ENCODE measurements at regions not wholly inside any gene's neighbourhood (a gene's known extent, or its start where the extent isn't known, plus 50 kb on each side); places are given as distances from the start of the nearest gene placed in this dataset.

GRCh38 chr10:130372866-130373265 is 236.7 kb downstream of the GLRX3 start:
- no peak for DNase-seq

GRCh38 chr10:130377986-130378540 is 241.9 kb downstream of the GLRX3 start:
- DNase-seq = no peak

- DNase-seq = no peak
Measured at GRCh38 chr10:130378556-130379400, 242.6 kb downstream of the GLRX3 start.

- DNase-seq = no peak
Measured at GRCh38 chr10:130380056-130380455, 243.9 kb downstream of the GLRX3 start.

GRCh38 chr10:130382031-130382430 is 245.8 kb downstream of the GLRX3 start:
- DNase-seq = no peak

- no peak for DNase-seq
Measured at GRCh38 chr10:130387936-130388580, 251.9 kb downstream of the GLRX3 start.

GRCh38 chr10:130388746-130389145 is 252.6 kb downstream of the GLRX3 start:
- no peak for DNase-seq

GRCh38 chr10:130389906-130390305 is 253.7 kb downstream of the GLRX3 start:
- DNase-seq = no peak

GRCh38 chr10:130392031-130392430 is 255.8 kb downstream of the GLRX3 start:
- no peak for DNase-seq

GRCh38 chr10:130393342-130393741 is 257.2 kb downstream of the GLRX3 start:
- DNase-seq = no peak

GRCh38 chr10:130394832-130395231 is 258.6 kb downstream of the GLRX3 start:
- no peak for DNase-seq

GRCh38 chr10:130395248-130395936 is 259.2 kb downstream of the GLRX3 start:
- DNase-seq = no peak

GRCh38 chr10:130396044-130396443 is 259.9 kb downstream of the GLRX3 start:
- DNase-seq = no peak

- DNase-seq = no peak
Measured at GRCh38 chr10:130398090-130398994, 262.2 kb downstream of the GLRX3 start.

- DNase-seq = no peak
Measured at GRCh38 chr10:130399425-130399950, 263.3 kb downstream of the GLRX3 start.

- no peak for DNase-seq
Measured at GRCh38 chr10:130400890-130401289, 264.7 kb downstream of the GLRX3 start.

GRCh38 chr10:130401860-130402765 is 265.9 kb downstream of the GLRX3 start:
- no peak for DNase-seq

- no peak for DNase-seq
Measured at GRCh38 chr10:130403153-130404075, 267.2 kb downstream of the GLRX3 start.

GRCh38 chr10:130404476-130405055 is 268.4 kb downstream of the GLRX3 start:
- no peak for DNase-seq

All from Kasumi-1 (cell line).